GM18909 (cell line): ENCODE measurements at regions not wholly inside any gene's neighbourhood (a gene's known extent, or its start where the extent isn't known, plus 50 kb on each side); places are given as distances from the start of the nearest gene placed in this dataset.
"Not testable (repeated sequence)": the region's sequence is repeated elsewhere in the genome, so short reads cannot be mapped to it uniquely, and the experiment has no call there.

Experiments
- ATAC-seq: cut with Tn5 transposase; IDR thresholded peaks from one replicate; pipeline ENCODE4 v1.9.1; 2021; ENCODE audit warnings: mild to moderate bottlenecking; ENCODE audit not compliant: unreplicated experiment, poor library complexity

GRCh38 chr2:220555961-220556630, 928.7 kb downstream of the SLC4A3 start:
- ATAC-seq: no peak

- no peak for ATAC-seq
These were observed 929.2 kb downstream of the SLC4A3 start for GRCh38 chr2:220556658-220557057.

GRCh38 chr2:220560192-220560591, 932.8 kb downstream of the SLC4A3 start:
- no peak for ATAC-seq

GRCh38 chr2:220562375-220563140, 935.1 kb downstream of the SLC4A3 start:
- no peak for ATAC-seq

GRCh38 chr2:220568296-220568695, 940.9 kb downstream of the SLC4A3 start:
- no peak for ATAC-seq

GRCh38 chr2:220569112-220569897, 941.9 kb downstream of the SLC4A3 start:
- no peak for ATAC-seq

GRCh38 chr2:220572385-220572784, 945.0 kb downstream of the SLC4A3 start:
- no peak for ATAC-seq

GRCh38 chr2:220574038-220574437, 946.6 kb downstream of the SLC4A3 start:
- no peak for ATAC-seq

- no peak for ATAC-seq
These were observed 948.5 kb downstream of the SLC4A3 start for GRCh38 chr2:220575963-220576362.

GRCh38 chr2:220579452-220579851, 952.0 kb downstream of the SLC4A3 start:
- no peak for ATAC-seq

- ATAC-seq: no peak
These were observed 952.7 kb downstream of the SLC4A3 start for GRCh38 chr2:220580113-220580512.

GRCh38 chr2:220583725-220584124, 956.3 kb downstream of the SLC4A3 start:
- ATAC-seq: no peak

- ATAC-seq: no peak
These were observed 957.8 kb downstream of the SLC4A3 start for GRCh38 chr2:220585241-220585640.

GRCh38 chr2:220586980-220587530, 959.6 kb downstream of the SLC4A3 start:
- no peak for ATAC-seq

GRCh38 chr2:220588148-220588547, 960.7 kb downstream of the SLC4A3 start:
- ATAC-seq: no peak

- no peak for ATAC-seq
These were observed 963.0 kb downstream of the SLC4A3 start for GRCh38 chr2:220590476-220590875.

- no peak for ATAC-seq
These were observed 966.1 kb downstream of the SLC4A3 start for GRCh38 chr2:220593526-220593925.

- ATAC-seq: no peak
These were observed 970.4 kb downstream of the EPHA4 start for GRCh38 chr2:220601674-220602073.

GRCh38 chr2:220613004-220613403, 959.1 kb downstream of the EPHA4 start:
- not testable (repeated sequence) for ATAC-seq

- no peak for ATAC-seq
These were observed 958.0 kb downstream of the EPHA4 start for GRCh38 chr2:220614064-220614463.
